ENCODE measurements at regions not wholly inside any gene's neighbourhood (a gene's known extent, or its start where the extent isn't known, plus 50 kb on each side); places are given as distances from the start of the nearest gene placed in this dataset.

DNA sequence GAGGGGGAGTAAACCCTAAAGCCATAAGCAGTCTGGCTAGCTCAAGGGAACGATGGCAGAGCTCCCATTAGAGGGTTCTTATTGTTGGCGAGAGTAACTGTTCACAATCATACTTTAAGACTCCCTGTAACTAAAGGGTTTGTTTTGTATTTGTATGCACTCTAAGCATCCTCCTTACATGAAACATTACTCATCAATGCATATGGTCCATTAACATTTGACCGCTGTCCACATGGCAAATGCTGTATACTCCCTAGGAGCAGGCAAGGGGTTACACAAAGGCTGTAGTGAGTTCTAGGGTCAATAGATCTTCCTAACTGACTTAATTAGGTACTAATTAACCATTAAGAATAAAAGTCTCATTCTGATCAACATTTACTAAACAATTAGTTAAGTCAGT is 95.3 kb upstream of the MRPS30 start:
- no peak overlapping the region for H3K4me3 ChIP-seq (ENCODE audit: low read depth, low read length)
- DNase-seq (ENCODE audit: low read depth), result no peak

GRCh38 chr5:44711901-44712300 is 96.8 kb upstream of the MRPS30 start:
- no peak for TF ChIP-seq CTCF (conservative IDR thresholded peaks at IDR 0.05; ENCODE audit: low read depth, low read length)
- H3K4me3 ChIP-seq (ENCODE audit: low read depth, low read length), result no peak overlapping the region
- no peak for DNase-seq (ENCODE audit: low read depth)

More for the DNA sequence above, 95.3 kb upstream of the MRPS30 start:
- TF ChIP-seq CTCF (conservative IDR thresholded peaks at IDR 0.05; ENCODE audit: low read depth, low read length), result no peak

DNA sequence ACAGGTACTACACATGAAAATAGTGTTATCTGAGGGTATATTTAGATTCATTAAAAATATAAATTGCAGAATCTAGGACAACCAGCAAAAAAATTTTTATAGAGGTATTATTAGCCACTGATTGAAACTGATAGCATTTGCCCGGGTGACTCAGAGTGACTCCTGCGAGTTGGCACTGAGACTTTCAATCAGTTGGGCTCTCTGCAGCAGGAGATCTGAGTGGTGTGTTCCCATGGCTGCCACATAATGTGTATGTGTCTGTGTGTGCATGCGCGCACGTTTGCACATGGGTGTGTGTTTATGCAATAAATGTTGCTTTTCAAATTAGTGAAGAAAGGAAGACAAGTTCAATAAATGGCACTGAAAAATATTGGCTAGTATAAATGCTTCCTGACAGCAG is 100.1 kb upstream of the MRPS30 start:
- no peak overlapping the region for H3K4me3 ChIP-seq (ENCODE audit: low read depth, low read length)
- TF ChIP-seq CTCF (conservative IDR thresholded peaks at IDR 0.05; ENCODE audit: low read depth, low read length), result no peak
- DNase-seq (ENCODE audit: low read depth), result no peak

DNA sequence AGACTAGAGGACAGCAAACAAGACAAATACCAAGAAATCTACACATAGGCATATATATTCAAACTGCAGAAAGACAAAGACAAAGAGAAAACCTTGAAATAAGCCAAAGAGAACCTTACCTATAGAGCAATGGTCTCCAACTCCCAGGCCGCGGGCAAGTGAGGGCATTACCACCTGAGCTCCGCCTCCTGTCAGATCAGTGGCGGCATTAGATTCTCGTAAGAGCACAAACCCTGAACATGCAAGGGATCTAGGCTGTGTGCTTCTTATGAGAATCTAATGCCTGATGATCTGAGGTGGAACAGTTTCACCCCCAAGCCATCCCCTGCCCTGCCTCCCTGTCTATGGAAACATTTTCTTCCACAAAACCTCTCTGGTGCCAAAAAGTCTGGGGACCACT is 101.0 kb upstream of the MRPS30 start:
- no peak overlapping the region for H3K4me3 ChIP-seq (ENCODE audit: low read depth, low read length)
- no peak for DNase-seq (ENCODE audit: low read depth)
- TF ChIP-seq CTCF (conservative IDR thresholded peaks at IDR 0.05; ENCODE audit: low read depth, low read length), result no peak

DNA sequence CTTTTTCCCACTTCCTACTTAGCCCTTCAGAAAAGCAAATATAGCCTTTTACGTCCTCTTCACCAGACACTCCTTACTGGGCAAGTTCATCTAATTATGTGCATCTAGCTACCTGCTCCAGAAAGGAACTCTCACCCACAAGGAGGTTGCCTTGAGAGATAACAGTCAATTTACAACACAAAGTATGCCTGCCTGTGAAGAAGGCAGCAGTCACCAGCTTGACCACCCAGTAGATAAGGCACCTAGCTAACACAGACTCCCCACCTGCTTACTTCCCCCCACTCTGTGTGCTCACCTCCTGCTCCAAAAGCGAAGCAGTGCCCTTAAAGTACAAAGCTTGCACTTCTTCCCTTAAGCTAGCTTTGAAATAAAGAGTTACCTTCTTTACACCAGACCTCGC is 111.7 kb upstream of the MRPS30 start:
- H3K4me3 ChIP-seq (ENCODE audit: low read depth, low read length), result no peak overlapping the region
- TF ChIP-seq CTCF (conservative IDR thresholded peaks at IDR 0.05; ENCODE audit: low read depth, low read length), result no peak
- no peak for DNase-seq (ENCODE audit: low read depth)

- no peak for DNase-seq (ENCODE audit: low read depth)
- no peak for TF ChIP-seq CTCF (conservative IDR thresholded peaks at IDR 0.05; ENCODE audit: low read depth, low read length)
- no peak overlapping the region for H3K4me3 ChIP-seq (ENCODE audit: low read depth, low read length)
These were observed 113.5 kb upstream of the MRPS30 start for GRCh38 chr5:44695259-44695658.

- no peak overlapping the region for H3K4me3 ChIP-seq (ENCODE audit: low read depth, low read length)
- no peak for TF ChIP-seq CTCF (conservative IDR thresholded peaks at IDR 0.05; ENCODE audit: low read depth, low read length)
- no peak for DNase-seq (ENCODE audit: low read depth)
These were observed 116.9 kb upstream of the MRPS30 start for GRCh38 chr5:44691802-44692201.

All from epithelial cell of proximal tubule (primary cell).